GM21528 (cell line): ENCODE measurements at regions not wholly inside any gene's neighbourhood (a gene's known extent, or its start where the extent isn't known, plus 50 kb on each side); places are given as distances from the start of the nearest gene placed in this dataset.
"Not testable (repeated sequence)": the region's sequence is repeated elsewhere in the genome, so short reads cannot be mapped to it uniquely, and the experiment has no call there.

Source experiments
- ATAC-seq: cut with Tn5 transposase; IDR thresholded peaks from one replicate; pipeline ENCODE4 v1.9.1; 2021; ENCODE audit warnings: mild to moderate bottlenecking, moderate library complexity; ENCODE audit not compliant: unreplicated experiment, low FRiP score

DNA sequence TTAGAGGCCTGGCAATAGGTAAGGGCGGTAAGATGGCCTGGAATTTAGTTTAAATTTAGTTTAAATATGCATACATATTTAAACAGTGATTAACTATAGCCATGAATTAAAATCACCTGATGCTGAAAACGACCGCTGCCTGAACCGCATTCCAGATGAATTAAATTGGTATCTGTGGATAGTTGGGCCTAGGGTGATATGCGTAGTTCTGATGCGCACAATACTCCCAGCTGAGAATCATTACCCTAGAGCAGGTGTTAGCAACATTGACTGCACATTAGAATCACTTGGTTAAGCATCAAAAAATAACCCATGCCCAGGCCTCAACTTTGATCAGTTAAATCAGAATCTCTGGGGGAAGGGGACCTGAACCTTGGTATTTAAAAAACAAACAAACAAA, 432.4 kb downstream of the GBA3 start:
- ATAC-seq, result no peak

GRCh38 chr4:23122666-23123400, 430.1 kb downstream of the GBA3 start:
- no peak for ATAC-seq

- no peak for ATAC-seq
Observed at GRCh38 chr4:23120374-23120773, 427.6 kb downstream of the GBA3 start.

DNA sequence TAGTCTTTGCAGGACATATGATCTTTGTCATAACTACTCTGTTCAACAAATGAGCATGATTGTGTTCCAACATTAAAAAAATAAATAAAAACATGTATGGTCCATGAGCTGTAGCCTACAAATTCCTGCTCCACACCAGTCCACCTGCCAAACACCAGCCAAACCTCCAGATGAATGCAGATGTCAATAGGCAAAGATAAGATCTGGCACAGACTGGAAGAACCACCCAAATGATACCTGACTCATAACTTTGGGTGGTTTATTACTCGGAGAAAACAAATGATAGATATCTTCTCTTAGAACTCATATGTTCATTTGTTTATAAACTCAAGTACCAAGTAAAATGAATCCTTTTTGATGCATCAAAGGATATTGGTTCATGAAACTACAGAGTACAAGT, 425.1 kb downstream of the GBA3 start:
- no peak for ATAC-seq

DNA sequence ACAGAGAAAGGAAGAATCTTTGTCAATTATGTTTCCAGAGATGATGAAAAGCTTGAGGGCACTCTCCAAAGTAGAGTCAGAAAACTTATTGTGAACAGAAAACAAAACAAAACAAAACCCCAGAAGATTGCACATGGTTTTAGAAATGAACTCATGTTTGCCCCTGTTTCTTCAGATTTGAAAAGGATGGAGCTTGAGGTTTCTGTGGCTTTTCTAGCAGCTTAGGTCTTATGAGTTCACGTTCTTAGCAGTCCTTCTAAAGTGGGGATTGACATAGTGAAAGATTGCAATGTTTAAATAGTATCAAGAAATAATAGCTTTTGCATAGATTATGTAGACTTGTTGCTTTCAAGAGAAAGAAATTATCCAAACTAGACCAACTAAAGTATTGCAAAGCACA, 421.8 kb downstream of the GBA3 start:
- ATAC-seq, result no peak

- no peak for ATAC-seq
Observed at GRCh38 chr4:23113104-23113503, 420.4 kb downstream of the GBA3 start.

DNA sequence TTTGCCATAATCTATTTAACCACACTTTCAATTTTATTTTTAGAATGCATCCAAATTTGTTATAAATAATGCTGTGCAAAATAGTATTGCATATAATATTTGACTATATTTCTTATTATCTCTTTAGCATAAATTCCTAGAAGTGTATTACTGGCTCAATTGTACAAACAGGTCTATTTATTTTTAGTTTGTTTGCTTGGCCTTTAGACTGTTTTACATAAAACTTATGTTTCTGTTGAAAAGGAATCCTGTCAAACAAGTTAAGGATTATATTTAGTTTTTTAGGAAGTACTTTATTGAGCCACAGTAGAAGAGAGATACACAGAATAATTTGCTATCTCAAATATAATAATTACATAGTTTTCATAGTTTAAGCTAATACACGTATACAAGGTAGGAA, 413.8 kb downstream of the GBA3 start:
- ATAC-seq, result no peak

- no peak for ATAC-seq
Observed at GRCh38 chr4:23105759-23106370, 413.1 kb downstream of the GBA3 start.

GRCh38 chr4:23097251-23097650, 404.5 kb downstream of the GBA3 start:
- ATAC-seq, result no peak

GRCh38 chr4:23091711-23092110, 399.0 kb downstream of the GBA3 start:
- no peak for ATAC-seq

DNA sequence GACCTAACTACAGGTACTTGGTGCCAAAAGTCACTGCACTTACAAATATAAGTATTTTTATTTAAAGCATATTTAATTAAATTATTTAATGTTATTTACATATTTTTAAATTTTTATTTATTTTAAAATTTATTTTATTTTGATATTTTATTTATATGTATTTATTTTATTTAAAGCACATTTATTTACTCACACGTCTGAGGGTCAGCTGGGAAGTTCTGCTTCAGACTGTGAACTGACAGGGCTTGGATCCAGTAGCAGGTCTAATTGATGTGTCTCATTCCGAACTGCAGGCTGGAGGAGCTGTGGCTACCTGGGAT, 392.5 kb downstream of the GBA3 start:
- ATAC-seq, result no peak

DNA sequence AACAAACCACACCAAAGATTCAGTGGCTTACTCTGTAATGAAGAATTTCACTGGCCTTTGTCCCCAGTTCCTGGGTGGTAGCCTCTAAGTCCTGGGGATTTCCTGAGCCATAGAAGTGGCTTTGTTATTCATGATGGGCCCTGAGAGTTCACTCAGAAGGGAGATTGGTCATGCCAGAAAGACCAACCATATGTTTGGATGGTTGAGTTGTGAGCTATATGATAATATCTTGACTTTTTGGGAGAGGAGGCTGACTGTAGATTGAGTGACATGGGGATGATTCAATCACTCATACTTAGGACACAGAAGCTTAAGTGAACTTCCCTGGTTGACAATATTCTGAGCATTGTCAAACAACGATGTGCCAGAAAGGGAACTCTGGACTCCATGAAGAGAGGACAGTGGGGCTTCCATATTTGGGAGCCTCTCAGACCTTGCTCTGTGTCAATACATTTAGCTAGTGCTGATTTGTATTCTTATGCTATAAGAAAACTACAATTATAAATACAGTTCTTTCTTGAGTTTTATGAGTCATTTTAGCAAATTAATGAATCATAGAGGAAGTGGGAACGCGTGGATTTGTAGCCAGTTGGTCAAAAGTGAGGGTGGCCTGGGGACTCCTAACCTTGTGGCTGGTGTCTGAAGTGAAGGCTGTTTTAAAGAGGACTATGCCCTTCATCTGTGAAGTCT, 392.0 kb downstream of the GBA3 start:
- no peak for ATAC-seq

DNA sequence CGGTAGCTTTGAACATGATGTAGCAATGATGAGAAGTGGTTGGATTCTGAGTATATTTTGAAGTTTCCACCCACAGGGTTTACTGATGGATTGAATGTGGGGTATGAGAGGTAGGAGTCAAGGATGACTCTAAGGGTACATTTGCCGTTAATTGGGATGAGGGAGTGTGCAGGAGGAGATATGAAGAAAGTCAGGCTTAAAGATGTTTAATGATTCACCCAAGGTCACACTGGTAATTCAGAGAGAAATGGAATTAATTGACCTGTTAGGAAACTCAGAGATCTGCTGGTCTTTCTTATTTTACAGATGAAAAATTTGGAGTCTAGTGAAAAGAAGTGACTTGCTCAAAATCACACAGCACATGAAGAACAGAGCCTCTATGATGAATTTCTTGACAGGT, 390.7 kb downstream of the GBA3 start:
- no peak for ATAC-seq

DNA sequence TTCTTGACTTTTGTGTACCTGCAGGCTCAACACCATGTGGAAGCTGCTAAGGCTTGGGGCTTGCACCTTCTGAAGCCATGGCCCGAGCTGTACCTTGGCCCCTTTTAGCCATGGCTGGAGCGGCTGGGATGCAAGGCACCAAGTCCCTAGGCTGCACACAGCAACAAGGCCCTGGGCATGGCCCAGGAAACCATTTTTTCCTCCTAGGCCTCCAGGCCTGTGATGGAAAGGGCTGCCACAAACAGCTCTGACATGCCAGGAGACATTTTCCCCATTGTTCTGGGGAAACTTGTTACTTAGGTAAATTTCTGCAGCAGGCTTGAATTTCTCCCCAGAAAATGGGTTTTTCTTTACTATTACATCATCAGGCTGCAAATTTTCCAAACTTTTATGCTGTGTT, 387.4 kb downstream of the GBA3 start:
- not testable (repeated sequence) for ATAC-seq

DNA sequence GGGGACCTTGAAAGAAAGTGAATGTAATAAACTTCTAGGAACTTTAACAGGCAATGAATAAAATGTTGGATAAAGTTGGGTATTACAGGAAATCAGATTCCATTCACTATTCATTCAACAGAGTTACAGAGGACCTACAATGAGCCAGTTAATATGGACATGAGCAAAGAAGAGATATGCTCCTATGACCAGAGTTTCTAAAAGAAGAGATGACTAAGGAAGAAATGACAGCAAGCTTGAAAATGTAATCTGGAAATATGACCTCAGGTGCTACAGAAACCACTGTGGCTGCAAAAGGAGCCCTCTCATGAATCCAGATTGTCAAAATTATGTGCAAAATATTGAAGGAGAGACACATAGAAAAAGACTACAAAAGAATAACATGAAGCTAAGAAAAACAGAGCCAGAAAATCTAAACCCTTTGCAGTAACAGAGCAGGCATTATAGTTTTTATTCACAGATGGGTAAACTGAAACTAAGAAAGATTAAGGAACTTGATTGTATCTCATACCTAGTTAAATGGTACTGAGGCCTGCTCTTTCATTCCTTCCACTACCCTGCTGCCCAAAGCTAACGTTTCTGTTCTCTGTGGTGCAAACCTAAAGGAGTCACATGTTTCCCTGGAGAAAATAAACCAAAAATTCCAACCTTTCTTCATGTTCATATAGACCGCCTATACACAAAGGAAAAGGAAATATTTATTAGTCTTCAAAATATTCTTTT, 378.3 kb downstream of the GBA3 start:
- ATAC-seq, result no peak

- ATAC-seq, result no peak
Observed at GRCh38 chr4:23068756-23069155, 376.0 kb downstream of the GBA3 start.

DNA sequence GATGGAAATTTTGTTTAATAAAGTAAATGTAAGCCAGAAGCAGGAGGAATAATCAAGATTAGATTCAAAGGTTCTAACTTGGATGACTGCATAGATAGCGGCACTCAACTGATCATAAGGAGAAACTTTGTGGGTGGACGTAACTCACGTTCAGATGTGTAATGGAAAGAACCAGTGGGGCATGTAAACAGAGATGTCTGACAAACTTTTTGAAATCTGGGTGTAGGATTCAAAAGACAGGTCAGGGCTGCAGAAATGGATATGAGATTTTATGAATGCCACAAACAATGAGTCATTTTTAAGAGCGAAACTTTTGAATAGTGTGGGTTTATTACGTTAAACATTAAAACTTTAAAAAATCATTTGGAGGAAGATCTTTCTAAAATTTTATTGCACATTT, 375.6 kb downstream of the GBA3 start:
- no peak for ATAC-seq

- ATAC-seq, result no peak
Observed at GRCh38 chr4:23062188-23062587, 369.5 kb downstream of the GBA3 start.

GRCh38 chr4:23061431-23061830, 368.7 kb downstream of the GBA3 start:
- ATAC-seq, result no peak

DNA sequence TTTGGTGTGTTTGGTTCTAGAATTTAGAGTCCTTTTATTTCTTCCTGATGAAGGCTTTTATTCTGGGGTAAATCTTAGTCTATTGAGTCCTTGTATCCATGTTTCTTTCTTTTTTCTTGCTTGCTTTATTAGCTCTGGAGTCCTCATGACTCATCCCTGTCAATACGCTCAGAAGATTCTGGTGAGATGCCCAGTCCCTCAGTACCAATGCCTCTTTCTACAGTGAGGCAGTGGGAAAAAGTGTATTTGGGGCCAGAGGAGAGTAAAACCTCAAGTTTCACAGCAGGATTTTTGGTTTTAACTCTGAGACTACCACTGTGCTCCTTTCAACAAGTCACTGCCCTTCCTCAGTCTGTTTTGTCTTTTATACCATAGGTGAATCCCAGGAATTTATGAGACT, 368.0 kb downstream of the GBA3 start:
- no peak for ATAC-seq

DNA sequence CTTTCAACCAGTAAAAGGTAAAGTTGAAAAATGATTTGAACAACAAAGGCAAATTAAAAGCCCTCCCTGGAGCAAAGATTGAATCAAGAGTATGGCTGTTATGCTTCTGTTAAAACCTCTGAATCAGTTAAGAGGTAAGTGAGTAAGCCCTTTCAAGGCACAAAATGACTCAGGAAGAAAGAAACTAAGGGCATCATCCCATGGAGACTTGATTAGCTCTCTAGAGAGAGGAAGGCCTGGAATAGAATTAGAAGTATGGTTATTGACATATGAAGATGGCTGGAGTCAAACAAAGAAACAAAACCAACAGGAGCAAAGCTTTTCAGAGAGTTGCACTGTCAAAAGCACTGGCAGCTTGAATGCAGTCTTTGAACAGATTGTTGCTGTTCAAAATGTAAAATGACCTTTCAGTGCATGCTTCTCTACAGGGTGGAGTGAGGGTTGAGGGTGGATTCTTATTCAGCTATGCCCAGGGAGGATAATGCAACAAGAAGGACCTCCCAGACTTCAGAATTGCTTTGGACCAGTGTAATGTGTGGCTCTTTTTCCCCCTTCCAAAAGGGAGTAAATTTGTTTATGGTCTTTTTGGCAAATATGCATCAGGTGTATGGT, 365.5 kb downstream of the GBA3 start:
- no peak for ATAC-seq
